ENCODE measurements at regions not wholly inside any gene's neighbourhood (a gene's known extent, or its start where the extent isn't known, plus 50 kb on each side); places are given as distances from the start of the nearest gene placed in this dataset.

- intact Hi-C loops (cut with micrococcal nuclease), result no loop called here
- H3K36me3 ChIP-seq (replicated peaks in 1 of 2; ENCODE audit: control insufficient read depth in 1 of 2, insufficient read depth in 2 of 2, low read length in 2 of 2), result no peaks in the 10 kb centered on the region
- no peaks in the 10 kb centered on the region for H3K9me3 ChIP-seq (replicated peaks in 1 of 2; ENCODE audit: control insufficient read depth in 1 of 2, insufficient read depth in 1 of 2, low read length in 2 of 2)
- peaks cover 2% of the 10 kb centered on the region for H3K4me1 Mint-ChIP-seq
- no peaks in the 10 kb centered on the region for H4K20me1 ChIP-seq (ENCODE audit: insufficient read depth, low read length)
- no peak overlapping the region for H3K27ac Mint-ChIP-seq
- H3K9ac ChIP-seq (ENCODE audit: insufficient read depth, low read length, poor library complexity, severe bottlenecking), result no peak overlapping the region
- H3K4me2 ChIP-seq (replicated peaks; ENCODE audit: extremely low read depth, low read length, poor library complexity, severe bottlenecking), result no peak overlapping the region
- no peaks in the 10 kb centered on the region for H3K79me2 ChIP-seq (ENCODE audit: insufficient read depth, low read length)
- DNase-seq, result no peak
- H3K4me3 Mint-ChIP-seq, result no peak overlapping the region
- no peak for TF ChIP-seq CTCF (IDR thresholded peaks at IDR 0.05)
- H2AFZ ChIP-seq (ENCODE audit: insufficient read depth, low read depth, low read length, poor library complexity, severe bottlenecking), result no peak overlapping the region
- H3K27me3 Mint-ChIP-seq (ENCODE audit: low read depth in 3 of 3), result peaks cover under 1 to 4% (median 3%) of the 10 kb centered on the region in 3 donors
- no CpG with 5 or more reads among the region's 1 CpG for WGBS (ENCODE audit: insufficient coverage)
- H3K4me1 ChIP-seq (ENCODE audit: control insufficient read depth in 1 of 2, insufficient read depth in 2 of 2, low read length in 2 of 2), result no peaks in the 10 kb centered on the region
- H3K4me3 ChIP-seq (replicated peaks in 1 of 3; ENCODE audit: low read depth in 2 of 3, low read length in 3 of 3), result no peak overlapping the region
- no peaks in the 10 kb centered on the region for H3K27me3 ChIP-seq (ENCODE audit: control insufficient read depth in 2 of 2, insufficient read depth in 2 of 2, low read length in 2 of 2)
- H3K9me3 Mint-ChIP-seq, result peaks cover 0 to 4% (median 0%) of the 10 kb centered on the region in 7 donors
- H3K36me3 Mint-ChIP-seq, result no peaks in the 10 kb centered on the region
- no peak overlapping the region for H3K27ac ChIP-seq (ENCODE audit: low read depth in 1 of 2, low read length in 2 of 2)
Measured at GRCh38 chr5:124614105-124614504, 132.3 kb downstream of the ZNF608 start.

- no peak for DNase-seq
- H3K4me3 ChIP-seq (replicated peaks in 1 of 3; ENCODE audit: low read depth in 2 of 3, low read length in 3 of 3), result no peak overlapping the region
Measured at GRCh38 chr5:124613273-124613953, 133.0 kb downstream of the ZNF608 start.

More at GRCh38 chr5:124613273-124613953, 133.0 kb downstream of the ZNF608 start:
- Histone ChIP-seq H2AFZ (ENCODE audit: insufficient read depth, low read depth, low read length, poor library complexity, severe bottlenecking) (no peak overlapping the region), H3K4me1 (ENCODE audit: control insufficient read depth in 1 of 2, insufficient read depth in 2 of 2, low read length in 2 of 2) (no peaks in the 10 kb centered on the region), H3K27me3 (ENCODE audit: control insufficient read depth in 2 of 2, insufficient read depth in 2 of 2, low read length in 2 of 2) (no peaks in the 10 kb centered on the region), H3K79me2 (ENCODE audit: insufficient read depth, low read length) (no peaks in the 10 kb centered on the region), H3K9me3 (replicated peaks in 1 of 2; ENCODE audit: control insufficient read depth in 1 of 2, insufficient read depth in 1 of 2, low read length in 2 of 2) (no peaks in the 10 kb centered on the region), H3K9ac (ENCODE audit: insufficient read depth, low read length, poor library complexity, severe bottlenecking) (no peak overlapping the region), H3K27ac (ENCODE audit: low read depth in 1 of 2, low read length in 2 of 2) (no peak overlapping the region), H4K20me1 (ENCODE audit: insufficient read depth, low read length) (no peaks in the 10 kb centered on the region), H3K4me2 (replicated peaks; ENCODE audit: extremely low read depth, low read length, poor library complexity, severe bottlenecking) (no peak overlapping the region), H3K36me3 (replicated peaks in 1 of 2; ENCODE audit: control insufficient read depth in 1 of 2, insufficient read depth in 2 of 2, low read length in 2 of 2) (no peaks in the 10 kb centered on the region)
- Mint-ChIP-seq H3K36me3 (no peaks in the 10 kb centered on the region), H3K4me3 (no peak overlapping the region), H3K27ac (no peak overlapping the region), H3K27me3 (ENCODE audit: low read depth in 3 of 3) (peaks cover 0 to 7% (median 3%) of the 10 kb centered on the region in 3 donors), H3K9me3 (peaks cover 0 to 4% (median 0%) of the 10 kb centered on the region in 7 donors), H3K4me1 (peaks cover 2% of the 10 kb centered on the region)
- intact Hi-C loops (cut with micrococcal nuclease), result no loop called here
- 80% methylated on average over 1 of the region's 3 CpGs for WGBS (ENCODE audit: insufficient coverage)
- TF ChIP-seq CTCF (IDR thresholded peaks at IDR 0.05), result no peak

Measured in CD14-positive monocyte (primary cell).